Effector CD4-positive, alpha-beta T cell (primary cell): ENCODE measurements at regions not wholly inside any gene's neighbourhood (a gene's known extent, or its start where the extent isn't known, plus 50 kb on each side); places are given as distances from the start of the nearest gene placed in this dataset.
"Not testable (repeated sequence)": the region's sequence is repeated elsewhere in the genome, so short reads cannot be mapped to it uniquely, and the experiment has no call there.

ENCODE experiments used
- DNase-seq: peaks from one replicate; pipeline ENCODE4 v3.0.0-alpha.2; 2020

- peak; percentile 59 for DNase-seq
Observed at GRCh38 chr12:8396225-8397071, 59.3 kb upstream of the CLEC6A start.

DNA sequence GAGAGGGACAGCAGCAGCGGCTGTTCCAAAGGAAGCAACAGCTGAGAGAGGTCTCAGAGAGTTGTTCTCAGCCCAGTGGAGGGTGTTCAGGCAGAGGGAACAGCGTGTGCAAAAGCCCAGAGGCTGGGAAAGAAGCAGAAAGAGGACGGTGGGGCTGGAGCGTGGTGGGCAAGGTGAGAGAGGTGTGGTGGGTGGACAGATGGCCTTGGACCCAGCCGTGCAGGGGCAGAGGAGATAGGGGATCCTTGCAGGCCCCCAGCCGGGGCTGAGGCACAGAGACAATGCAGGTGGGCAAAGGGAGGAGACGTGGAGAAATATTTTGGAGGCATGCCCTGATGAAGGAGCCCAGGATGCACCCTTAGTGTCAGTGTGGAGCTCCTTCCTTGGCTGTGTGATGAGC is 58.4 kb upstream of the CLEC6A start:
- not testable (repeated sequence) for DNase-seq

- DNase-seq: not testable (repeated sequence)
Observed at GRCh38 chr12:8399496-8400034, 56.2 kb upstream of the CLEC6A start.

DNA sequence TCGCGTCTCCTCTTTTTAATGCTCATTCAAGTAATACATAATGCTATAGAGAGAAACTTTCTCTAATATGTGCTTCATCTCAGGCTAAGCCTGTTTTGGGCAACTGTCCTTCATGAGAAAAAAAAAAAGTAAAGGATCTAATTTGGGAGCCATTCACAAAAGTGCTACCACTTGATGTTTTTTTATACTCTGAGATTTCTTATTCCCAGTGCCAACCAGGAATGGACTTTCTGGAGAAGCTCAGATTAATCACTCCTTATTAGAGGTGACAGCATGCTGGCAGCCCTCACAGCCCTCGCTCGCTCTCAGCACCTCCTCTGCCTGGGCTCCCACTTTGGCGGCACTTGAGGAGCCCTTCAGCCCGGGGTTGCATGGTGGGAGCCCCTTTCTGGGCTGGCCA is 51.9 kb upstream of the CLEC6A start:
- not testable (repeated sequence) for DNase-seq

DNA sequence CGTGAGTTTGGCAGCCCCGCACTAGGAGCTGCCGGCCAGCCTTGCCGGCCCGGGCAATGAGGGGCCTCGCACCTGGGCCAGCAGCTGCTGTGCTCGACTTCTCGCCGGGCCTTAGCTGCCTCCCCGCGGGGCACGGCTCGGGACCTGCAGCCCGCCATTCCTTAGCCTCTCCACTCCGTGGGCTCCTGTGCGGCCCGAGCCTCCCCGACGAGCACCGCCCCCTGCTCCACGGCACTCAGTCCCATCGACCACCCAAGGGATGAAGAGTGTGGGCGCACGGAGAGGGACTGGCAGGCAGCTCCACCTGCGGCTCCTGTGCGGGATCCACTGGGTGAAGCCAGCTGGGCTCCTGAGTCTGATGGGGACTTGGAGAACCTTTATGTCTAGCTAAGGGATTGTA is 51.4 kb upstream of the CLEC6A start:
- DNase-seq: not testable (repeated sequence)
